ENCODE measurements at regions not wholly inside any gene's neighbourhood (a gene's known extent, or its start where the extent isn't known, plus 50 kb on each side); places are given as distances from the start of the nearest gene placed in this dataset.
"Not testable (repeated sequence)": the region's sequence is repeated elsewhere in the genome, so short reads cannot be mapped to it uniquely, and the experiment has no call there.

- H3K36me3 ChIP-seq (ENCODE audit: control insufficient read depth in 2 of 2, insufficient read depth in 2 of 2, low read length in 2 of 2); H3K27me3 ChIP-seq (ENCODE audit: control insufficient read depth in 1 of 2, insufficient read depth in 2 of 2, low read length in 2 of 2); H3K9ac ChIP-seq (ENCODE audit: low read length in 2 of 2); H3K4me1 ChIP-seq (ENCODE audit: control insufficient read depth, insufficient read depth, low read length); H3K9me3 ChIP-seq (ENCODE audit: control insufficient read depth in 2 of 2, low read length in 2 of 2); H3K27ac ChIP-seq (ENCODE audit: low read length); H3K4me3 ChIP-seq (ENCODE audit: low read length in 2 of 2): not testable (repeated sequence)
Measured at GRCh38 chr9:42379602-42380001, 196.1 kb downstream of the SPATA31A6 start.

DNA sequence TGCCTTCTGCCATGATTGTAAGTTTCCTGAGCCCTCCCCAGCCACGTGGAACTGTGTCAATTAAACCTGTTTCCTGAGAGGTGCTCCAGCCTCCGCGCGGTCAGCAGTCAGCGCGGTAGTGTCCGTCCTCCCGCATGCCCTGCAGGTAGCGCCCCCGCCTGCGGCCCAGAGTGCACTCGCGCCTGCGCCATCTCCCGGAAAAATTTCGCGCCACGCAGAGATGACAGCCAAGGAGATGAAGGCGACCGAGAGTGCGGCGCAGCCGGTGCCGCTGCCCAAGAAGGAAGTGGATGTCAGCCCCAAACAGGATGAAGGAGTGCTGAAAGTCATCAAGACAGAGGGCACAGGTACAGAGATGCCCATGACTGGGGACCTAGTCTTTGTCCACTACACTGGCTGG lies 201.1 kb downstream of the SPATA31A6 start:
- not testable (repeated sequence) for H3K27ac ChIP-seq (ENCODE audit: low read length); H3K27me3 ChIP-seq (ENCODE audit: control insufficient read depth in 1 of 2, insufficient read depth in 2 of 2, low read length in 2 of 2); H3K9me3 ChIP-seq (ENCODE audit: control insufficient read depth in 2 of 2, low read length in 2 of 2); H3K36me3 ChIP-seq (ENCODE audit: control insufficient read depth in 2 of 2, insufficient read depth in 2 of 2, low read length in 2 of 2); H3K4me3 ChIP-seq (ENCODE audit: low read length in 2 of 2); H3K9ac ChIP-seq (ENCODE audit: low read length in 2 of 2); H3K4me1 ChIP-seq (ENCODE audit: control insufficient read depth, insufficient read depth, low read length)

DNA sequence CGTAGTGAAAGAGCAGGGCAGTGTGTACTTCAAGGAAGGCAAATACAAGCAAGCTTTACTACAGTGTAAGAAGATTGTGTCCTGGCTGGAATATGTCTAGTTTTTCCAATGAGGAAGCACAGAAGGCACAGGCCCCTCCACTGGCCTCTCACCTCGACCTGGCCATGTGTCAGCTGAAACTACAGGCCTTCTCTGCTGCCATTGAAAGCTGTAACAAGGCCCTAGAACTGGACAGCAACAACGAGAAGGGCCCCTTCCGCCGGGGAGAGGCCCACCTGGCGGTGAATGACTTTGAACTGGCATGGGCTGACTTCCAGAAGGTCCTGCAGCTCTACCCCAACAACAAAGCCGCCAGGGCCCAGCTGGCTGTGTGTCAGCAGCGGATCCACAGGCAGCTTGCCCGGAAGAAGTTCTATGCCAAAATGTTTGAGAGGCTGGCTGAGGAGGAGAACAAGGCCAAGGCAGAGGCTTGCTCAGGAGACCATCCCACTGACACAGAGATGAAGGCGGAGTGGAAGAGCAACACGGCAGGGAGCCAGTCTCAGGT lies 202.2 kb downstream of the SPATA31A6 start:
- H3K4me3 ChIP-seq (ENCODE audit: low read length in 2 of 2); H3K36me3 ChIP-seq (ENCODE audit: control insufficient read depth in 2 of 2, insufficient read depth in 2 of 2, low read length in 2 of 2); H3K27ac ChIP-seq (ENCODE audit: low read length); H3K9me3 ChIP-seq (ENCODE audit: control insufficient read depth in 2 of 2, low read length in 2 of 2); H3K27me3 ChIP-seq (ENCODE audit: control insufficient read depth in 1 of 2, insufficient read depth in 2 of 2, low read length in 2 of 2); H3K4me1 ChIP-seq (ENCODE audit: control insufficient read depth, insufficient read depth, low read length); H3K9ac ChIP-seq (ENCODE audit: low read length in 2 of 2): not testable (repeated sequence)

GRCh38 chr9:42386477-42386876 lies 203.0 kb downstream of the SPATA31A6 start:
- no peak overlapping the region for H3K9ac ChIP-seq (ENCODE audit: low read length in 2 of 2)
- peaks cover 0 to 4% of the 10 kb centered on the region in 2 donors for H3K9me3 ChIP-seq (ENCODE audit: control insufficient read depth in 2 of 2, low read length in 2 of 2)
- no peaks in the 10 kb centered on the region for H3K4me1 ChIP-seq (ENCODE audit: control insufficient read depth, insufficient read depth, low read length)
- no peaks in the 10 kb centered on the region for H3K36me3 ChIP-seq (ENCODE audit: control insufficient read depth in 2 of 2, insufficient read depth in 2 of 2, low read length in 2 of 2)
- no peaks in the 10 kb centered on the region for H3K27me3 ChIP-seq (ENCODE audit: control insufficient read depth in 1 of 2, insufficient read depth in 2 of 2, low read length in 2 of 2)
- H3K27ac ChIP-seq (ENCODE audit: low read length) = no peak overlapping the region
- no peak overlapping the region for H3K4me3 ChIP-seq (ENCODE audit: low read length in 2 of 2)

- Histone ChIP-seq H3K27ac (ENCODE audit: low read length) (no peak overlapping the region), H3K4me3 (ENCODE audit: low read length in 2 of 2) (no peak overlapping the region), H3K36me3 (ENCODE audit: control insufficient read depth in 2 of 2, insufficient read depth in 2 of 2, low read length in 2 of 2) (no peaks in the 10 kb centered on the region), H3K9me3 (ENCODE audit: control insufficient read depth in 2 of 2, low read length in 2 of 2) (peaks cover 0 to 4% of the 10 kb centered on the region in 2 donors), H3K4me1 (ENCODE audit: control insufficient read depth, insufficient read depth, low read length) (no peaks in the 10 kb centered on the region), H3K9ac (ENCODE audit: low read length in 2 of 2) (no peak overlapping the region), H3K27me3 (ENCODE audit: control insufficient read depth in 1 of 2, insufficient read depth in 2 of 2, low read length in 2 of 2) (no peaks in the 10 kb centered on the region)
Measured at GRCh38 chr9:42388146-42388690, 204.8 kb downstream of the SPATA31A6 start.

DNA sequence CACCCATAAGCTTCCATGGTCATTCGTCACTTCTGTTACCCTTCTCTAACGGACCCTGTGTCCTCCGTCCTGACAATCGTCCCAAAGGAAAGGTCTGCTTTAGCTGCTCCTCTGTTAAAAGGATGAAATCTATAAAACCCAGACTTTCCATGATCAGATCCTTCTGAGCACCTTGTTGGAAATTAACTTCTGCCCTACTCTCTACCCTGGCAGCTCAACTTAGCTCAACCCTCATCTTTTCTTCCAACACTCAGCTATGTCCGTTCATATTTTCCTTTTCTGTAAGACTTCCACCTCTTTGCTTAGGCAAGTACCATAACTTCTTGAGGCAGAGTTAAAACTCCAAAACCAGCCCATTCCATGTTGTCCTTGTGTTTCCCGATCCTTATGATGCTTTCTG lies 205.4 kb downstream of the SPATA31A6 start:
- Histone ChIP-seq H3K9ac (ENCODE audit: low read length in 2 of 2) (no peak overlapping the region), H3K4me1 (ENCODE audit: control insufficient read depth, insufficient read depth, low read length) (no peaks in the 10 kb centered on the region), H3K27me3 (ENCODE audit: control insufficient read depth in 1 of 2, insufficient read depth in 2 of 2, low read length in 2 of 2) (no peaks in the 10 kb centered on the region)

DNA sequence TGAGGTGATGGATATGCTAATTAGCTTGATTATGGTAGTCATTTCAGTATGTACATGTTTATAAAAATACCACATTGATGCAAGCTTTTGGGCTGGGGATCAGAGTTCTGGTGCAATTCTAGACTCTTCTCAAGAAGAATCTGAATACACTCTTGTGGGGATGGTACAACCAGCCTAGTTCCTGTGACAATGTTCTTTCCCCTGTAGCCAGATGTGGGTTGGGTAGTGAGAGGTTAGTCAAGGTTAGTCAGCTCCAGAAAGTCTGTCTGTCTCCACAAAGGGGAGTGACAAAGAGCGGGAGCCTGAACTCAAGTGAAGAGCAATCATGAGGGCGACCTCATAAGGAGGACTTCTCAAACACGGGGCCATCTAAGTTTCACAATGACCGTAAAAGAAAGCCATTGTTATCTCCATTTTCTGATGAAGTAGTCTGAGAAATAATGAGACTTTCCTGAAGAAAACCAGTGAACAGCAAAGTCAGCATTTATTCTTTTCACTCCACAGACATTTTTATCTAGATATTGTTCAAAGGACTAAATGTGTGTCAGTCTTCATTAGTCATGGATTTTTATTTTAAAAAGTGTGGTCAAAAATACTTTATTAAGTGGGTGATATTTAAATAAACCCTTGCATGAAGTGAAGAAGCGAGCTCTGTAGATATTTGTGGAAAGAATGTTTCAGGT lies 209.5 kb downstream of the SPATA31A6 start:
- not testable (repeated sequence) for H3K27ac ChIP-seq (ENCODE audit: low read length); H3K27me3 ChIP-seq (ENCODE audit: control insufficient read depth in 1 of 2, insufficient read depth in 2 of 2, low read length in 2 of 2); H3K4me1 ChIP-seq (ENCODE audit: control insufficient read depth, insufficient read depth, low read length); H3K9me3 ChIP-seq (ENCODE audit: control insufficient read depth in 2 of 2, low read length in 2 of 2); H3K36me3 ChIP-seq (ENCODE audit: control insufficient read depth in 2 of 2, insufficient read depth in 2 of 2, low read length in 2 of 2); H3K4me3 ChIP-seq (ENCODE audit: low read length in 2 of 2); H3K9ac ChIP-seq (ENCODE audit: low read length in 2 of 2)

More for the DNA sequence above, 205.4 kb downstream of the SPATA31A6 start:
- no peak overlapping the region for H3K4me3 ChIP-seq (ENCODE audit: low read length in 2 of 2)
- H3K27ac ChIP-seq (ENCODE audit: low read length) = no peak overlapping the region
- peaks cover 0 to 4% of the 10 kb centered on the region in 2 donors for H3K9me3 ChIP-seq (ENCODE audit: control insufficient read depth in 2 of 2, low read length in 2 of 2)
- no peaks in the 10 kb centered on the region for H3K36me3 ChIP-seq (ENCODE audit: control insufficient read depth in 2 of 2, insufficient read depth in 2 of 2, low read length in 2 of 2)

GRCh38 chr9:42396318-42396717 lies 212.9 kb downstream of the SPATA31A6 start:
- H3K27ac ChIP-seq (ENCODE audit: low read length) = no peak overlapping the region
- H3K9ac ChIP-seq (ENCODE audit: low read length in 2 of 2) = no peak overlapping the region
- H3K27me3 ChIP-seq (ENCODE audit: control insufficient read depth in 1 of 2, insufficient read depth in 2 of 2, low read length in 2 of 2) = no peaks in the 10 kb centered on the region
- no peaks in the 10 kb centered on the region for H3K36me3 ChIP-seq (ENCODE audit: control insufficient read depth in 2 of 2, insufficient read depth in 2 of 2, low read length in 2 of 2)
- peaks cover 3% of the 10 kb centered on the region for H3K4me1 ChIP-seq (ENCODE audit: control insufficient read depth, insufficient read depth, low read length)
- H3K4me3 ChIP-seq (ENCODE audit: low read length in 2 of 2) = no peak overlapping the region
- no peaks in the 10 kb centered on the region for H3K9me3 ChIP-seq (ENCODE audit: control insufficient read depth in 2 of 2, low read length in 2 of 2)

GRCh38 chr9:42397336-42397735 lies 213.9 kb downstream of the SPATA31A6 start:
- not testable (repeated sequence) for H3K27ac ChIP-seq (ENCODE audit: low read length); H3K4me3 ChIP-seq (ENCODE audit: low read length in 2 of 2); H3K9ac ChIP-seq (ENCODE audit: low read length in 2 of 2); H3K4me1 ChIP-seq (ENCODE audit: control insufficient read depth, insufficient read depth, low read length); H3K9me3 ChIP-seq (ENCODE audit: control insufficient read depth in 2 of 2, low read length in 2 of 2); H3K36me3 ChIP-seq (ENCODE audit: control insufficient read depth in 2 of 2, insufficient read depth in 2 of 2, low read length in 2 of 2); H3K27me3 ChIP-seq (ENCODE audit: control insufficient read depth in 1 of 2, insufficient read depth in 2 of 2, low read length in 2 of 2)

GRCh38 chr9:42402919-42403318 lies 219.5 kb downstream of the SPATA31A6 start:
- H3K4me1 ChIP-seq (ENCODE audit: control insufficient read depth, insufficient read depth, low read length); H3K27ac ChIP-seq (ENCODE audit: low read length); H3K9me3 ChIP-seq (ENCODE audit: control insufficient read depth in 2 of 2, low read length in 2 of 2); H3K9ac ChIP-seq (ENCODE audit: low read length in 2 of 2); H3K4me3 ChIP-seq (ENCODE audit: low read length in 2 of 2); H3K36me3 ChIP-seq (ENCODE audit: control insufficient read depth in 2 of 2, insufficient read depth in 2 of 2, low read length in 2 of 2); H3K27me3 ChIP-seq (ENCODE audit: control insufficient read depth in 1 of 2, insufficient read depth in 2 of 2, low read length in 2 of 2): not testable (repeated sequence)

DNA sequence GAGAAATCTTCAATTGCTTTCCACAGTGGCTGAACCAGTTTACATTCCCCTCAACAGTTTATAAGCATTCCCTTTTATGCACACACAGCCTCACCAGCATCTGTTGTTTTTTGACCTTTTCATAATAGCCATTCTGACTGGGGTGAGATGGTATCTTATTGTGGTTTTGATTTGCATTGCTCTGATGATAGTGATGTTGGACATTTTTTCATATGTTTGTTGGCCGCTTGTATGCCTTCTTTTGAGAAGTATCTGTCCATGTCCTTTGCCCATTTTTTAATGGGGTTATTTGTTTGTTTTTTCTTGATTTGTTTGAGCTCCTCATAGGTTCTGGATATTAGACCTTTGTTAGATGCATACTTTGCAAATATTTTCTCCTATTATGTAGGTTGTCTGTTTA lies 226.1 kb downstream of the SPATA31A6 start:
- H3K4me3 ChIP-seq (ENCODE audit: low read length in 2 of 2); H3K4me1 ChIP-seq (ENCODE audit: control insufficient read depth, insufficient read depth, low read length); H3K27me3 ChIP-seq (ENCODE audit: control insufficient read depth in 1 of 2, insufficient read depth in 2 of 2, low read length in 2 of 2); H3K27ac ChIP-seq (ENCODE audit: low read length); H3K36me3 ChIP-seq (ENCODE audit: control insufficient read depth in 2 of 2, insufficient read depth in 2 of 2, low read length in 2 of 2); H3K9me3 ChIP-seq (ENCODE audit: control insufficient read depth in 2 of 2, low read length in 2 of 2); H3K9ac ChIP-seq (ENCODE audit: low read length in 2 of 2): not testable (repeated sequence)

Data from stomach smooth muscle (tissue), 2 donors.